ENCODE measurements at regions not wholly inside any gene's neighbourhood (a gene's known extent, or its start where the extent isn't known, plus 50 kb on each side); places are given as distances from the start of the nearest gene placed in this dataset.

DNA sequence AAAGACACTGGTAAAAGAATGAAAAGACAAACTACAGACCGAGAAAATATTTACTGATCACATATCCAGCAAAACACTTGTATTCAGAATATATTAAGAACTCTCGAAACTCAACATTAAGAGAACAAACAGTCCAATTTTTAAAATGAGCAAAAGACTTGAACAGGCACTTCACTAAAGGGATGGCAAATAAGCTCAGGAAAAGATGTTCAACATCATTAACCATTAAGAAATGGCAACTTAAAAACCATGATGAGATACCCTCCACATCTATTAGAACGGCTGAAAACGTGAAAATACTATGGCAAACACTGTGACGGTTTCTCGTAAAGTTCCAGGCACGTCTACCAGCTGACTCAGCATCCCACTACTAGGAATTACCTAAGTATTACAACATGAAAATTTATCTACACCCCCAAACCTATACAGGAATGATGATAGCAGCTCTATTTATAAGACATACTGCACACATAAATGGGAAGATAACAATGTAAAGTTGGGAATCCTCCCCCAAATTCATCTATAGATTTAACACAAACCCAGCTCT lies 86.1 kb upstream of the PROK2 start:
- no peak overlapping the region for H3K4me3 ChIP-seq (ENCODE audit: extremely low read depth in 1 of 4, insufficient read depth in 2 of 4, low read depth in 3 of 4, low read length in 4 of 4)
- no peak overlapping the region for H2AK5ac ChIP-seq (ENCODE audit: low read depth, low read length)
- H2BK12ac ChIP-seq (ENCODE audit: low read depth, low read length): no peak overlapping the region
- H4K8ac ChIP-seq (ENCODE audit: extremely low read depth, insufficient read depth, low read length): no peak overlapping the region
- H3K4ac ChIP-seq (replicated peaks; ENCODE audit: insufficient read length, low read depth, low read length): no peak overlapping the region
- H2BK120ac ChIP-seq (replicated peaks; ENCODE audit: low read depth, low read length): no peak overlapping the region
- no peak overlapping the region for H3K14ac ChIP-seq (ENCODE audit: insufficient read length)
- DNase-seq (ENCODE audit: low read depth in 1 of 2, low spot score in 2 of 2) (no peak), FAIRE-seq (no peak)
- no peak overlapping the region for H3K56ac ChIP-seq (replicated peaks; ENCODE audit: insufficient read length, low read depth, low read length)
- H3K27ac ChIP-seq (ENCODE audit: low read depth, low read length): no peak overlapping the region
- no peak overlapping the region for H4K5ac ChIP-seq (ENCODE audit: insufficient read length, low read depth, low read length)
- H3K36me3 ChIP-seq (ENCODE audit: control insufficient read depth in 2 of 4, insufficient read depth in 4 of 4, low read length in 3 of 4): no peaks in the 10 kb centered on the region; a peak in 1 of 8 replicates
- no peaks in the 10 kb centered on the region for H3K79me1 ChIP-seq (ENCODE audit: low read depth, low read length)
- no peak overlapping the region for H4K91ac ChIP-seq (replicated peaks; ENCODE audit: insufficient read length, low read length)
- H3K9me3 ChIP-seq (ENCODE audit: insufficient read depth in 2 of 2, low read depth in 1 of 2, low read length in 1 of 2): no peaks in the 10 kb centered on the region
- no peak for TF ChIP-seq FOSL1 (IDR thresholded peaks at IDR 0.05; ENCODE audit: insufficient read depth, low read depth, low read length)
- no peak for TF ChIP-seq GTF2F1 (IDR thresholded peaks at IDR 0.05; ENCODE audit: borderline replicate concordance, low read depth, low read length)
- TF ChIP-seq, protein P1, sequence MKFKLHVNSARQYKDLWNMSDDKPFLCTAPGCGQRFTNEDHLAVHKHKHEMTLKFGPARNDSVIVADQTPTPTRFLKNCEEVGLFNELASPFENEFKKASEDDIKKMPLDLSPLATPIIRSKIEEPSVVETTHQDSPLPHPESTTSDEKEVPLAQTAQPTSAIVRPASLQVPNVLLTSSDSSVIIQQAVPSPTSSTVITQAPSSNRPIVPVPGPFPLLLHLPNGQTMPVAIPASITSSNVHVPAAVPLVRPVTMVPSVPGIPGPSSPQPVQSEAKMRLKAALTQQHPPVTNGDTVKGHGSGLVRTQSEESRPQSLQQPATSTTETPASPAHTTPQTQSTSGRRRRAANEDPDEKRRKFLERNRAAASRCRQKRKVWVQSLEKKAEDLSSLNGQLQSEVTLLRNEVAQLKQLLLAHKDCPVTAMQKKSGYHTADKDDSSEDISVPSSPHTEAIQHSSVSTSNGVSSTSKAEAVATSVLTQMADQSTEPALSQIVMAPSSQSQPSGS (IDR thresholded peaks at IDR 0.05; ENCODE audit: low read length): no peak
- TF ChIP-seq MAFK (IDR thresholded peaks at IDR 0.05; ENCODE audit: low read depth, low read length): no peak
- no peak for TF ChIP-seq KDM4A (IDR thresholded peaks at IDR 0.05; ENCODE audit: low read depth, low read length, severe bottlenecking)
- no peak for TF ChIP-seq SAP30 (IDR thresholded peaks at IDR 0.05; ENCODE audit: insufficient read depth, insufficient replicate concordance, low read length)
- TF ChIP-seq BCL11A (IDR thresholded peaks at IDR 0.05; ENCODE audit: low read depth in 2 of 2, low read length in 2 of 2): no peak
- no peak for TF ChIP-seq HDAC2 (IDR thresholded peaks at IDR 0.05; ENCODE audit: borderline replicate concordance in 1 of 2, low read depth in 2 of 2, low read length in 2 of 2)
- H3K79me2 ChIP-seq (ENCODE audit: control insufficient read depth in 1 of 2, insufficient read depth in 2 of 2, low read length in 2 of 2): no peaks in the 10 kb centered on the region
- ChIA-PET CTCF (ENCODE audit: partially characterized antibody) (interaction anchor here (0.7 to 0.8 kb wide), 2 partner anchors 85 to 160 kb away, joined by 3 read pairs; no protein-coding TSS in a partner anchor), POLR2A (ENCODE audit: partially characterized antibody) (no interaction called here)
- WGBS, 2 experiments (ENCODE audit: extremely low coverage in 1 of 2, insufficient coverage in 1 of 2, insufficient read length in 1 of 2, insufficient replicate concordance in 2 of 2, low coverage in 1 of 2, low lambda C conversion rate in 2 of 2, missing lambda C conversion rate in 1 of 2): 95% methylated on average over 7 of the region's 7 CpGs; no CpG with 5 or more reads in 1 of the 2 experiments
- no peak overlapping the region for H3K9ac ChIP-seq (replicated peaks in 1 of 4; ENCODE audit: extremely low read depth in 1 of 4, low read depth in 3 of 4, low read length in 3 of 4)
- no peak overlapping the region for H2BK20ac ChIP-seq (ENCODE audit: low read length)
- no peak overlapping the region for H2BK15ac ChIP-seq (ENCODE audit: low read length)
- no peak overlapping the region for H3K23ac ChIP-seq (ENCODE audit: insufficient read length)
- H3K18ac ChIP-seq (ENCODE audit: extremely low read depth, low read length): no peak overlapping the region
- no peak overlapping the region for H2BK5ac ChIP-seq (ENCODE audit: low read depth, low read length)
- H4K20me1 ChIP-seq (replicated peaks in 1 of 2; ENCODE audit: control insufficient read depth in 1 of 2, insufficient read depth in 2 of 2, low read length in 2 of 2): no peaks in the 10 kb centered on the region
- H3K23me2 ChIP-seq (ENCODE audit: low read depth, low read length): no peaks in the 10 kb centered on the region
- H2AFZ ChIP-seq (ENCODE audit: low read length): no peak overlapping the region
- H3K4me2 ChIP-seq (ENCODE audit: insufficient read depth in 1 of 2, low read depth in 2 of 2, low read length in 2 of 2): no peak overlapping the region
- H3K27me3 ChIP-seq (replicated peaks in 1 of 4; ENCODE audit: control insufficient read depth in 3 of 4, extremely low read depth in 1 of 4, insufficient read depth in 3 of 4, low read length in 3 of 4): no peaks in the 10 kb centered on the region
- peaks cover 0 to 3% (median under 1%) of the 10 kb centered on the region in 4 experiments; a peak in 2 of 7 replicates for H3K4me1 ChIP-seq (replicated peaks in 1 of 4; ENCODE audit: control insufficient read depth in 3 of 4, insufficient read depth in 4 of 4, low read length in 3 of 4)

All from H1 (cell line).